ENCODE measurements at regions not wholly inside any gene's neighbourhood (a gene's known extent, or its start where the extent isn't known, plus 50 kb on each side); places are given as distances from the start of the nearest gene placed in this dataset.

DNA sequence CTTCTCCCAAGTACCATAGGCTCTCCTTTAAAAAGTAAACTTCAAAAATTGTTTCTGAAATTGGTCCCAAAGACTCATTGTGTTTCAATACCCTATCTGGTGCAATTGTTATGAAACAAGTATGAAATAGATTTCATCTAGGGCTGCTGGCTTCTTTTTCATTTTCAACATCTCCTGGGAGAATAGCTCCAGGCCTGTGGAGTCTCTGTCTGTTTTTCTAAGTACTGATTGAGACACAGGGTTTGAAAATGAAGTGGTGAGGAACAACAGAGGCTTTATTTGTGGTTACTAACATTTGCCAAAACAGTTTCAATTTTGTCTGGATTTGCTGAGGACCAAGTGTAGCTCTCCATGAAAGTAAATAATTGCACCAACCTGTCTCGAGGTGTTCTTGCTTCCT, 315.9 kb upstream of the LRATD1 start:
- Mint-ChIP-seq H3K36me3 (ENCODE audit: low read depth) (no peaks in the 10 kb centered on the region), H3K4me3 (no peak overlapping the region), H3K4me1 (no peaks in the 10 kb centered on the region), H3K9me3 (peaks cover 7% of the 10 kb centered on the region), H3K27me3 (no peaks in the 10 kb centered on the region), H3K27ac (no peak overlapping the region)
- no peak for DNase-seq
- ChIA-PET POLR2A (interaction anchor here (0.6 kb wide), 1 partner anchor 497 kb away, joined by 3 read pairs; no protein-coding TSS in a partner anchor), CTCF (no interaction called here)

DNA sequence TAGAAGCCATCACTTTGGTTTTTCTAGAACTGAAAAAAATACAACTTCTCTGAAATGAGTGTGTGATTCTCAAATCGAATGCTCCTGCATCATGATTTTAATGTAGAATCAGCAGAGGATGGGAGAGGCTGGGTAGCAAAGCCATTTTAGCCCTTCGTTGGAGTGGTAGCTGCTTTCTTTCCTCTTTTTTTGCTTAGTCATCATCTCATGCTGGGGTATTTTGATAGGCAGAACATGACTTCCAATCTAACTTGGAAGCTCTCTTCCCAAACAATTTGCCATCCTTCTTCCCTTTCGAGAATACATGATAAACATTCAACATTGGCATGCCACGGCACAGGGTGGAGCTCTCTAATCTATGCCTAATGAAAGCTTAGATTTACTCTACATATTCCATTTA, 311.2 kb upstream of the LRATD1 start:
- no peak for DNase-seq
- CTCF ChIA-PET: interaction anchor here (0.8 kb wide), 1 partner anchor 10 kb away, joined by 4 read pairs; no protein-coding TSS in a partner anchor
- POLR2A ChIA-PET: no interaction called here
- Mint-ChIP-seq H3K27me3 (no peaks in the 10 kb centered on the region), H3K36me3 (ENCODE audit: low read depth) (no peaks in the 10 kb centered on the region), H3K4me3 (no peak overlapping the region), H3K9me3 (peaks cover 3% of the 10 kb centered on the region), H3K4me1 (no peaks in the 10 kb centered on the region), H3K27ac (no peak overlapping the region)

DNA sequence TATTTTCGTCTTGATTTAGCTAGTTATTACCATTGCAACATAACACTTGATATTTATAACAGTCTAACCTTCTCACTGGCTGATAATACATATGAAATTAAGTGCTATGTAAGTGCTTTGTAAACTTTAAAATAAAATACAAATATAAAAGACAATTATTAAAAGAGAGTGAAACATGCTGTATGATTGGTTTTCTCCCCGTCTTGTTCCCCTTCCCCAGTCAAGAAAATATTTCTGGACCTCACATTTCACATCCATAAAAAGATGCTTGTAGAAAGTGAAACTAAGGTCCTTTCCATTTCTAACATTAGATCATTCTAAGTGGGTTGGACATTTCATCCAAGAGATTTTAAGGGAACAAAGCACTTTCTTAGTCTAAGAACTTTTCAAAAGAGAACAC, 310.2 kb upstream of the LRATD1 start:
- no peak for DNase-seq
- ChIA-PET POLR2A (no interaction called here), CTCF (no interaction called here)
- Mint-ChIP-seq H3K9me3 (peaks cover 2% of the 10 kb centered on the region), H3K4me3 (no peak overlapping the region), H3K27me3 (no peaks in the 10 kb centered on the region), H3K27ac (no peak overlapping the region), H3K4me1 (no peaks in the 10 kb centered on the region), H3K36me3 (ENCODE audit: low read depth) (no peaks in the 10 kb centered on the region)

DNA sequence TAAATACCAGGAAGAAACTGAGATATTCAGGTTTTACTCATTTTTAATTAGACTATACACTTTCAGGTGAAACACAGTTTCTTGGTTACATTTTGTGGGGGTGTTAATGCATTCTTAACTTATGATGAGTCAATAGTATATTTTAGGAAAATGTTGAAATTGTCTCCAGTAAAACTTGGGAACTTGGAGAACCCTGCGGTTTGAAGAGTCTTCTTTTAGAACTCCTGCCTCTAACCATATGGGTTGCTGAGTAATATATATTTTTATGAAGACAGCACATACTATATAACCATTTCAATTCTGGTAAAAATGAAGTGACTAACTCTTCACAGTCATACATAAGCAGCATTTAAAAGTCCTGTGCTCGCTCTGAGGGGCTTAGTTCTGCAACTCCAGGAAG, 308.2 kb upstream of the LRATD1 start:
- ChIA-PET CTCF (no interaction called here), POLR2A (no interaction called here)
- no peak overlapping the region for H3K4me3 Mint-ChIP-seq
- no peaks in the 10 kb centered on the region for H3K27me3 Mint-ChIP-seq
- H3K27ac Mint-ChIP-seq: no peak overlapping the region
- no peaks in the 10 kb centered on the region for H3K36me3 Mint-ChIP-seq (ENCODE audit: low read depth)
- H3K4me1 Mint-ChIP-seq: no peaks in the 10 kb centered on the region
- DNase-seq: no peak
- no peaks in the 10 kb centered on the region for H3K9me3 Mint-ChIP-seq

DNA sequence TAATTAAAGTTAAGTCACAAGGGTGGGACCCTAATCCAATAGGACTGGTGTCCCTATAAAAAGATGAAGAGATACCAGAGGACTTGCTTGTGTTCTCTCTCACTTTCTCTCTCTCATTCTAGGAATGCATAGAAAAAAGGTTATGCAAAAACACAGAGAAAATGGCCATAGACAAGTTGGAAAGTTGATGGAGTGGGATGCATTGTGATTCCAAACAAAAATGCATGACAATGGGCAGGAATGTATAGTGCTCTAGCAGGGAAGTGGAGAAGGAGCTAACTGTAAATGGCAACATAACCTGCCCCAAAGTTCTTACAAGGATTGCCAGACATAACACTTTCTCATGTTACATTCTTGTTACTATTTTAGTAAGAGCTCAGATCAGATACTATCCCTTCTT, 301.6 kb upstream of the LRATD1 start:
- Mint-ChIP-seq H3K27me3 (no peaks in the 10 kb centered on the region), H3K36me3 (ENCODE audit: low read depth) (no peaks in the 10 kb centered on the region), H3K27ac (no peak overlapping the region), H3K9me3 (no peaks in the 10 kb centered on the region), H3K4me1 (no peaks in the 10 kb centered on the region), H3K4me3 (no peak overlapping the region)
- no peak for DNase-seq
- ChIA-PET POLR2A (no interaction called here), CTCF (interaction anchor here (1.2 kb wide), 1 partner anchor 9 kb away, joined by 4 read pairs; no protein-coding TSS in a partner anchor)

DNA sequence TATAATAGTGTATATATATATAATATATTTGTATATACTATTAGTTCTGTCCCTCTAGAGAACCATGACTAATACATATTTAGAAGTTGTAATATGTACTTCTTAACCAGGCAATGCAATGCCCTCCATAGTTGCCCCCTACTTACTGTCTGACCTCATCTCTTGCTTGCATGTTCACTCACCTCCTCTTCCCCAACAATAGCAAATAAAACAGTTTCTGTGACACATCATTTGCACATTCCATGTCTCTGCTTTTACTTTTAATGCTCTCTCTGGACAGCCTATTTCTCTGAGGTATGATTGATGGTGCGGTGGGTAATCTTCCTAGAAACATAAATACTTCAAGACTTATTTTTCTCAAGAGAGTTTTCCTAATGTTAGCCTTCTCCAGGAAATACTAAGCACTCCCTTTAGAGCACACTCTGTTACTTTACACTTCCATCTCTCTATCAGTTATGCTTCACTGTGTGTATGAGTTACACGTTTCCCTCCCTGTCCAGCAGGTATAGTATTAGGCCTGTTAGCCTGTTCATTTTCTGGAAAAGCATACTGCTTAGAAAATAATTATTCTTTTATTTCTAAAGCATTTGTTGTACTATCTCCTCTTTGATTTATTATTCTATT, 295.6 kb upstream of the LRATD1 start:
- Mint-ChIP-seq H3K27ac (no peak overlapping the region), H3K4me1 (no peaks in the 10 kb centered on the region), H3K9me3 (no peaks in the 10 kb centered on the region), H3K27me3 (no peaks in the 10 kb centered on the region), H3K36me3 (ENCODE audit: low read depth) (no peaks in the 10 kb centered on the region), H3K4me3 (no peak overlapping the region)
- no peak for DNase-seq
- ChIA-PET CTCF (no interaction called here), POLR2A (no interaction called here)

DNA sequence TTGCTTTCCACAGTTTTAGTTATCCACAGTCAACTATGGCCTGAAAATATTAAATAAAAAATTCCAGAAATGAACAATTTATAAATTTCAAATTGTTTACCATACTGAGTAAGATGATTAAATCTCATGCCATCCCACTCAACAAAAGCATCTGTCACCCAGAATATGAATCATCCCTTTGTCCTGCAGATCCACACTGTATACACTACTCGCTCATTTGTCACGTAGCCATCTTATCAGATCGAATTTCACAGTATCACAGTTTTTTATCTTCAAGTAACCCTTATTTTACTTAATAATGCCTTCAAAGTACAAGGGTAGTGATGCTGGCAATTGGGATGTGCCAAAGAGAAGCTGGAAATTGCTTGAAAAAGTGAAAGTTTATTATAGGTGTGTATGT, 291.8 kb upstream of the LRATD1 start:
- Mint-ChIP-seq H3K9me3 (no peaks in the 10 kb centered on the region), H3K27ac (no peak overlapping the region), H3K4me1 (no peaks in the 10 kb centered on the region), H3K36me3 (ENCODE audit: low read depth) (no peaks in the 10 kb centered on the region), H3K27me3 (no peaks in the 10 kb centered on the region), H3K4me3 (no peak overlapping the region)
- CTCF ChIA-PET: no interaction called here
- DNase-seq: no peak
- POLR2A ChIA-PET: no interaction called here

DNA sequence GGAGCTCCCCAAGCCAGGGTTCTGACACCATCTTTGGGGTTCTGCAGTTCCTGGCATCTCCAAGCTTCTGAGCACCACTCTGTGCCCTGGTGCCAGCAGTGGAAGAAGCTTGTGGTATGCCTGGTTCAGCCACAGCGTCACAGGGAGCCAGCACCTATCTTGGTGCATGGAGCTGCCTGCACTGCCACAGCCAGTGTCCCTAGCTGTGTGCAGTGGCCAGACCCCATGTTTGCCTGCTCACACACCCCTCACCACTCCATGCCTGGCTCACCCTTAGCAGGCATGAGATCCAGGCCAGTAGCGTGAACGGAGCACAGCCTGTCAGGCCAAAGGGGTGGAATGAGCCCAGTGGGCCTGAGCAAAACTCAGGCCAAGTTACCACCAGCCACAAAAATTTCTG, 290.2 kb upstream of the LRATD1 start:
- peaks cover 5% of the 10 kb centered on the region for H3K9me3 Mint-ChIP-seq
- no peak overlapping the region for H3K27ac Mint-ChIP-seq

DNA sequence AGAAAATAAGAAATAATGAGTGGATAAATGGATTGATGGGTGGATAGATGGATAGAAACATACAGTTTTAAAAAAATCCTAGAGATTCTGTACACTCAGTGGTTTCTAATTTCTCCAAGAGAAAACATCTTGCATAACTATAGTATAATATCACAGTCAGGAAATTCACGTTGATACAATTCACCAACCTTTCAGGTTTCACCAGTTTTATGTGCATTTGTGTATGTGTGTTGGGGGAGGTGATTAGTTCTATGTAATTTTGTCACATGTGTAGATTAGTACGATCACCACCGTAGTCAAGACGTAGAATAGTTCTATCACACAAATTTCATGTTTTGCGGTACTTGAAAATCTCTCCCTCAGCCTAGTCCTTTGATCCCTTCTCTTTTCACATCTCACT, 288.2 kb upstream of the LRATD1 start:
- DNase-seq: no peak
- no peaks in the 10 kb centered on the region for H3K27me3 Mint-ChIP-seq
- no peaks in the 10 kb centered on the region for H3K36me3 Mint-ChIP-seq (ENCODE audit: low read depth)
- no peak overlapping the region for H3K4me3 Mint-ChIP-seq
- ChIA-PET POLR2A (no interaction called here), CTCF (no interaction called here)
- H3K9me3 Mint-ChIP-seq: peaks cover 7% of the 10 kb centered on the region
- H3K4me1 Mint-ChIP-seq: no peaks in the 10 kb centered on the region
- no peak overlapping the region for H3K27ac Mint-ChIP-seq

More for the DNA sequence above, 290.2 kb upstream of the LRATD1 start:
- H3K4me1 Mint-ChIP-seq: no peaks in the 10 kb centered on the region
- CTCF ChIA-PET: no interaction called here
- H3K36me3 Mint-ChIP-seq (ENCODE audit: low read depth): no peaks in the 10 kb centered on the region
- POLR2A ChIA-PET: no interaction called here
- no peak for DNase-seq
- H3K4me3 Mint-ChIP-seq: no peak overlapping the region
- no peaks in the 10 kb centered on the region for H3K27me3 Mint-ChIP-seq

DNA sequence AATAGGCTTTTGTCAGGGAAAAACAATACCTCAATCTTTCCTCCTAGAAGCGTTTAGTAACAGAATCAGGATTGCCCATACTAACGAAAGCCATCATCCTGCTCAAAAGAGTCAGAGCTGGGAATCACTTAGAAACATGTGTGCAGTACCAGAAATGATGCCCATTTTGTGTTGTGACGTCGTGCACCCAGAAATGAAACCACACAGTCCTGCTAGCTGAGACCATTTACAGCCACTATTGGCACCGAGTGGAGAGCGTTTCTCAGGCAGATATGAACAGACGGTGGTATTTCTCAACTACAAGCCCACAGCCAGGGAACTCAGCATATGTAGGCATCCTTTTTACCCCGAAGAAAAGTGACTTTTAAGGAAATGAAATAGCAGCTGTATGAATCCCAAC, 284.3 kb upstream of the LRATD1 start:
- DNase-seq: no peak
- Mint-ChIP-seq H3K4me1 (no peaks in the 10 kb centered on the region), H3K27ac (no peak overlapping the region), H3K27me3 (no peaks in the 10 kb centered on the region), H3K4me3 (no peak overlapping the region), H3K9me3 (peaks cover 7% of the 10 kb centered on the region), H3K36me3 (ENCODE audit: low read depth) (no peaks in the 10 kb centered on the region)
- ChIA-PET CTCF (no interaction called here), POLR2A (no interaction called here)

DNA sequence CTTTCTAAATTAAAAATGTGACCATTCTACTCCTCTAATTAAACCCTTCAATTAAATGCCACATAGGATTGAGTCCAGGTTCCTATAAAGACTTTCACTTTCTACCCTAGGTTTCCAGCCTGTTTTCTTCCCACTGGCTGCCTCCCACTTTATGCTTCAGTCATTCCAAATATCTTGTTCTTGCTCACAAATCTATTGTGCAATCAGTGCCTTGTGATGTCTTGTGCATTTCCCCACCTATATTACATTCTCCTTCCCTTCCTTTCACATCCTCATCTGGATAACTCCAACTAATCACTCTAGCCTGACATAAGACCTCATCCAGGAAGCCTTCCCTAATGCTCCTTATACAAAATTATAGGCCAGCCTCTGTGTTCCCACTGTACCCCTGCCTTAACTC, 281.7 kb upstream of the LRATD1 start:
- H3K27me3 Mint-ChIP-seq: no peaks in the 10 kb centered on the region
- H3K9me3 Mint-ChIP-seq: peaks cover 6% of the 10 kb centered on the region
- no peaks in the 10 kb centered on the region for H3K4me1 Mint-ChIP-seq
- DNase-seq: no peak
- no peaks in the 10 kb centered on the region for H3K36me3 Mint-ChIP-seq (ENCODE audit: low read depth)
- ChIA-PET POLR2A (no interaction called here), CTCF (no interaction called here)
- no peak overlapping the region for H3K27ac Mint-ChIP-seq
- no peak overlapping the region for H3K4me3 Mint-ChIP-seq

DNA sequence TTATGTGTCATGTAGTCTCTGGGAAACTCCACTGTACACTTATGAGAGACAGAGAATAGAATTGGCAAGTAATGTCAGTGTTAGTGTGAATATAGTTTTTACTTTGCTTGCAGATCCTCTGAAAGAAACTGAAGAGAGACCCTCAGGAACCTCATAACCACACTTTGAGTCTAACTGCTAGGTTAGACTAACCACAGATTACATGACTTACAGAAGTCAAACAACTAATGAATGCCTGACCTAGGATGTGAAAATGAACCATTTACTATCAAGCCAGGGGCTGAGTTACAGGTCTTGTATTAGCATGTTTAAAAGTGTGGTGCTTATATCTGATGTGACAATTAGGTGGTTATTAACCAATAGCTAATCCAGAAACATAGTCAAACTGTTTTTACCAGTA, 280.4 kb upstream of the LRATD1 start:
- Mint-ChIP-seq H3K27me3 (no peaks in the 10 kb centered on the region), H3K4me3 (no peak overlapping the region), H3K27ac (no peak overlapping the region), H3K4me1 (no peaks in the 10 kb centered on the region), H3K9me3 (peaks cover 2% of the 10 kb centered on the region), H3K36me3 (ENCODE audit: low read depth) (no peaks in the 10 kb centered on the region)
- ChIA-PET CTCF (no interaction called here), POLR2A (no interaction called here)
- DNase-seq: no peak

DNA sequence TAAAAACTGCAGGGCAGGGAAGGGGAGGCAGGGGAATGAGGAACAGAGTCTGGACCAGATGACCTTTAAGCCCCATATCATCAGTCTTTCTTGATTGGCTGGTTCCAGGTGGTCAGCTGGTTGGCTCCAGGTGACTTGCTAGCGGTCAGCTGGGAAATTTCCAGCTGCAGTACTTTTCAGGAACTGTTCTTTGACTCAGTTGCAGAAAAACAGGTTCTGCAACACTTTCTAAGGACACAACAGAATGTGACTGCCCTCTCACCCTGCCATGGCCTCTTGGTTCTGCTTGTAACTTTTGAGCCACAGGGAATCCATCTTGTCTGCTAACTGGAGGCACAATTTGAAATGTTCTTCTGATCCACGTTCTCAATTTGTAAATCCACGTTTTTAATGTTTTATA, 278.3 kb upstream of the LRATD1 start:
- H3K36me3 Mint-ChIP-seq (ENCODE audit: low read depth): no peaks in the 10 kb centered on the region
- no peaks in the 10 kb centered on the region for H3K4me1 Mint-ChIP-seq
- H3K27ac Mint-ChIP-seq: no peak overlapping the region
- DNase-seq: no peak
- no peak overlapping the region for H3K4me3 Mint-ChIP-seq
- POLR2A ChIA-PET: no interaction called here
- H3K27me3 Mint-ChIP-seq: no peaks in the 10 kb centered on the region
- CTCF ChIA-PET: no interaction called here
- no peaks in the 10 kb centered on the region for H3K9me3 Mint-ChIP-seq

DNA sequence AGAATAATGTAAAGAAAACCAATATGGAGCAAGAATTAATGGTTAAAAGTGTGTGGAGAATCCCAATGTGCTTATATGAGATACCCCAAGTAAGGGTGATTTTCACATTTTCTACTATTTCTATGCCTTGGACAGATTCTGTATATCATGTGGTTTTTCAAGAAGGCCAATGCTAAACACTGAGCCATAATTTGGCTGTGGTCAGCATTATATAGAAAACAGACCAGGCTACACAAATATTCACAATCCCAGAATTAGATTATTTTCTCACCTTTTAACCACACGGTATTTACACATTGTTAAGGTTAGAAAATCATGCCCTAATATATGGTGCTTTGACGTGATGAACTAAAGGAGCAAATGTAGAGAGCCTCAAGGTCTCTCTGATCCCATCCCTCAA, 277.4 kb upstream of the LRATD1 start:
- no peak overlapping the region for H3K4me3 Mint-ChIP-seq
- no peaks in the 10 kb centered on the region for H3K9me3 Mint-ChIP-seq
- no peaks in the 10 kb centered on the region for H3K27me3 Mint-ChIP-seq
- ChIA-PET CTCF (no interaction called here), POLR2A (no interaction called here)
- no peak for DNase-seq
- H3K4me1 Mint-ChIP-seq: no peaks in the 10 kb centered on the region
- no peaks in the 10 kb centered on the region for H3K36me3 Mint-ChIP-seq (ENCODE audit: low read depth)
- no peak overlapping the region for H3K27ac Mint-ChIP-seq

Data from activated CD4-positive, alpha-beta T cell treated with anti-CD3 and anti-CD28 coated beads, Interleukin-2, amount 10 ng/mL, durations not matched to agents 7 days and 5 days (primary cell).